GM12878 (cell line): ENCODE measurements at regions not wholly inside any gene's neighbourhood (a gene's known extent, or its start where the extent isn't known, plus 50 kb on each side); places are given as distances from the start of the nearest gene placed in this dataset.

Source experiments
- ATAC-seq: fragments of 200-7000 bp; cut with Tn5 transposase; 3 replicates; pipeline ENCODE4 v1.9.1; 2020; ENCODE audit warnings: mild to moderate bottlenecking, moderate library complexity
- BruUV-seq: library from RNA; stranded (reverse); fragments of 400-500 nt; replicated peaks from 2 replicates; lab custom pipeline; 2021; lab: Mats Ljungman, UMichigan
- CTCF ChIA-PET: fragments of 300-600 bp; sonication (Branson Sonifier 250); formaldehyde crosslinking; extraction: SDS; loops from one replicate; lab custom pipeline; 2021; ENCODE audit warnings: inconsistent platforms; lab: Yijun Ruan, JAX
- POLR2A ChIA-PET: fragments of 350-600 bp; formaldehyde crosslinking; extraction: SDS; loops from one replicate; lab custom pipeline; 2021; ENCODE audit warnings: inconsistent platforms; lab: Charles Lee
- RAD21 ChIA-PET: fragments of 300-600 bp; sonication (Branson Sonifier 250); formaldehyde crosslinking; loops from one replicate; lab custom pipeline; 2023; ENCODE audit warnings: antibody characterized with exemption; ENCODE audit not compliant: unreplicated experiment; lab: Charles Lee
- SMC1A ChIA-PET: fragments of 300-600 bp; sonication (Branson Sonifier 250); formaldehyde crosslinking; loops from one replicate; lab custom pipeline; 2023; ENCODE audit not compliant: unreplicated experiment, uncharacterized antibody; lab: Charles Lee
- DNase-seq: peaks from one replicate; pipeline ENCODE4 v3.0.0-alpha.2; 2011; ENCODE audit warnings: low read depth, low spot score
- FAIRE-seq: peaks from 3 replicates; lab custom pipeline; 2011; peaks lifted over from hg19 to GRCh38; lab: Jason Lieb, UNC
- H2AFZ ChIP-seq: 2 replicates; pipeline ENCODE4 v1.6.0; 2011; ENCODE audit warnings: low read depth, low read length, control low read depth; ENCODE audit not compliant: control insufficient read depth
- H3K27ac ChIP-seq: 2 replicates; pipeline ENCODE4 v1.5.1; 2011; ENCODE audit warnings: control low read depth; ENCODE audit not compliant: control insufficient read depth, insufficient read depth
- H3K27me3 ChIP-seq, 2 experiments: replicated peaks in 1 of 2; 2 replicates each; pipeline versions ENCODE4 v1.6.0 to v1.6.1; 2011; ENCODE audit warnings: low read length in 1 of 2; ENCODE audit not compliant: control insufficient read depth in 2 of 2, insufficient read depth in 2 of 2
- H3K36me3 ChIP-seq, 2 experiments: 2 replicates each; pipeline ENCODE4 v1.5.1; 2011; ENCODE audit warnings: low read length in 1 of 2; ENCODE audit not compliant: control insufficient read depth in 2 of 2, insufficient read depth in 2 of 2
- H3K4me1 ChIP-seq: 2 replicates; pipeline ENCODE4 v1.6.1; 2011; ENCODE audit warnings: mild to moderate bottlenecking, low read length, moderate library complexity, mixed read lengths; ENCODE audit not compliant: control insufficient read depth, insufficient read depth
- H3K4me2 ChIP-seq: 2 replicates; pipeline ENCODE4 v1.6.0; 2011; ENCODE audit warnings: control low read depth; ENCODE audit not compliant: control insufficient read depth, insufficient read depth
- H3K4me3 ChIP-seq: fragments of 200-600 bp; sonication (generic); 2 replicates; pipeline ENCODE4 v1.5.1; 2016
- H3K79me2 ChIP-seq: 2 replicates; pipeline ENCODE4 v1.6.0; 2011; ENCODE audit warnings: low read length; ENCODE audit not compliant: control insufficient read depth, insufficient read depth
- H3K9ac ChIP-seq: 2 replicates; pipeline ENCODE4 v1.8.0; 2011; ENCODE audit warnings: low read length, control low read depth, mixed read lengths; ENCODE audit not compliant: control insufficient read depth, insufficient read depth
- H3K9me3 ChIP-seq: replicated peaks from 3 replicates; pipeline ENCODE4 v1.5.1; 2011; ENCODE audit warnings: mild to moderate bottlenecking, low read length; ENCODE audit not compliant: control insufficient read depth, insufficient read depth
- H4K20me1 ChIP-seq: 2 replicates; pipeline ENCODE4 v1.6.0; 2011; ENCODE audit not compliant: control insufficient read depth, insufficient read depth
- BACH1 ChIP-seq: fragments of 450-650 bp; IDR thresholded peaks from 2 replicates; pipeline ENCODE4 v1.6.1; 2017; ENCODE audit warnings: mild to moderate bottlenecking, borderline replicate concordance
- CEBPZ ChIP-seq: fragments of 150-350 bp; IDR thresholded peaks from 2 replicates; pipeline ENCODE4 v1.6.1; 2016; ENCODE audit warnings: low read depth, low read length
- DPF2 ChIP-seq: fragments of 450-650 bp; IDR thresholded peaks from 2 replicates; pipeline ENCODE4 v1.6.1; 2017; ENCODE audit warnings: mild to moderate bottlenecking
- EGR1 ChIP-seq, 2 experiments: IDR thresholded peaks; 1 replicate in 1 of 2; 2 replicates in 1 of 2; pipeline ENCODE4 v1.6.1; 2011 to 2012; ENCODE audit warnings: low read depth in 2 of 2, low read length in 2 of 2, borderline replicate concordance in 1 of 2, mild to moderate bottlenecking in 1 of 2, moderate library complexity in 1 of 2
- ESRRA ChIP-seq: IDR thresholded peaks from 2 replicates; pipeline ENCODE4 v1.6.1; 2012; ENCODE audit warnings: mild to moderate bottlenecking, low read length, improper control_type of control experiment
- MEF2A ChIP-seq: IDR thresholded peaks from 2 replicates; pipeline ENCODE4 v1.6.1; 2011; ENCODE audit warnings: low read depth, mild to moderate bottlenecking, low read length, moderate library complexity; ENCODE audit not compliant: insufficient read depth
- PML ChIP-seq: IDR thresholded peaks from 2 replicates; pipeline ENCODE4 v1.6.1; 2012; ENCODE audit warnings: low read length, inconsistent platforms
- POU2F2 ChIP-seq: IDR thresholded peaks from 3 replicates; pipeline ENCODE4 v1.6.1; 2011; ENCODE audit warnings: low read depth, mild to moderate bottlenecking, low read length, borderline replicate concordance
- STAT1 ChIP-seq: fragments of 450-650 bp; conservative IDR thresholded peaks from 2 replicates; pipeline ENCODE4 v1.6.1; 2014; ENCODE audit warnings: antibody characterized with exemption, mild to moderate bottlenecking
- SUPT20H ChIP-seq: IDR thresholded peaks from 2 replicates; pipeline ENCODE4 v1.6.1; 2011; ENCODE audit warnings: low read depth, mild to moderate bottlenecking, low read length, moderate library complexity, borderline replicate concordance; ENCODE audit not compliant: control insufficient read depth
- TCF12 ChIP-seq: IDR thresholded peaks from 2 replicates; pipeline ENCODE4 v1.6.1; 2011; ENCODE audit warnings: low read depth, mild to moderate bottlenecking, low read length
- ZNF622 ChIP-seq: fragments of 450-650 bp; IDR thresholded peaks from 2 replicates; pipeline ENCODE4 v1.6.1; 2017; ENCODE audit warnings: mild to moderate bottlenecking, inconsistent platforms
- WGBS: methylation state at CpG from one replicate; pipeline ENCODE4 v1.1.6; 2016; ENCODE audit warnings: low lambda C conversion rate; ENCODE audit not compliant: insufficient replicate concordance, insufficient coverage; ENCODE audit errors: missing lambda C conversion rate; 5-methylcytosine and 5-hydroxymethylcytosine counted together
- in situ Hi-C: fragments of 300-500 bp; cut with MboI; formaldehyde crosslinking; loops from 9 replicates; pipeline ENCODE4 v1.14.3; 2018; ENCODE audit warnings: mixed read lengths
- intact Hi-C: fragments of 100-400 bp; cut with micrococcal nuclease; formaldehyde crosslinking; loops from one replicate; pipeline ENCODE4 v1.14.2; 2022; ENCODE audit not compliant: unreplicated experiment
- TF ChIP-seq, protein P1 (sequence below): IDR thresholded peaks from 2 replicates; pipeline ENCODE4 v1.6.1; 2012; ENCODE audit warnings: improper control_type of control experiment, low read depth, low read length; ENCODE audit not compliant: insufficient replicate concordance

DNA sequence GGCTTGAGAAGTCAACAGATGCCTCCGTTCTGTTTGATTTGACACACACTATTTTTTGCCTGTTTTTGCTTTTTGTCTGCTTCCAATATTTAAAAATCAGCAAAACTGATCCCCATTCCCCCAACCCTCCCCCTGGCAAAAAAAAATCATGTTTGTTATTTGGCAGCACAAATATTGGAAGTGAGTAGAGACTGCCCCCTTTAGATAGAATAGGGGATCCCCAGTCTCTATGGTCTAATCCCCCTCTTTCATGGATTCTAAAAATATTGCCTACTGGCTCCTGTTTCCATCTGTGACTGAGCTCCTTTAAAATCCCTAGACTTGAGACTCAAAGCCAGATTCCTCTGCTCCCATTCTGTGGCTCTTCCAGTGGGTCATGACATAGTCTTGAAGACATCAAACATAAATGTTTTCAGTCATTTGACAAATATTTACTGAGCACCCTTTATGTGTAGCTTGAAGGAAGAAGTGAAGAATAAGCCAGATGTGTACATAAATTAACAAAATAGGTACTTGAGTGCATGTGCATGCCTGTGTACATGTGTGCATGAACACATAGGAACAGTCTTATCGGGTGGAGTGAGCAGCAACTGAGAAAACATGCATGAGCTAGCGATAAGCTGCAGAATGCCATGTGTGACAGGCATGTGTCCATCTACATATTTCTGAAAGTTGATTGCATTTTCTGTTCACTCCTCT lies 101.2 kb downstream of the SALL1 start:
- in situ Hi-C loops (no loop called here), intact Hi-C loops (no loop called here)
- no peak overlapping the region for H3K27ac ChIP-seq
- H3K4me3 ChIP-seq: no peak overlapping the region
- H3K36me3 ChIP-seq: no peaks in the 10 kb centered on the region
- ChIA-PET SMC1A (no interaction called here), POLR2A (no interaction called here), CTCF (interaction anchor here (1.0 to 1.6 kb wide), 3 partner anchors 17 to 243 kb away, joined by 3 to 7 read pairs (median 3); no protein-coding TSS in a partner anchor), RAD21 (interaction anchor here (1.1 kb wide), 1 partner anchor 243 kb away, joined by 4 read pairs; no protein-coding TSS in a partner anchor)
- H3K9me3 ChIP-seq: no peaks in the 10 kb centered on the region
- H3K4me2 ChIP-seq: no peak overlapping the region
- ATAC-seq: no peak
- no peaks in the 10 kb centered on the region for H3K79me2 ChIP-seq
- 75% methylated on average over 3 of the region's 3 CpGs for WGBS
- H4K20me1 ChIP-seq: no peaks in the 10 kb centered on the region
- H2AFZ ChIP-seq: no peak overlapping the region
- no peak overlapping the region for H3K9ac ChIP-seq
- DNase-seq: no peak
- FAIRE-seq: no peak
- no peaks in the 10 kb centered on the region for H3K27me3 ChIP-seq
- BruUV-seq: no TSS peak
- no peaks in the 10 kb centered on the region for H3K4me1 ChIP-seq
- TF ChIP-seq EGR1 (IDR thresholded peaks at IDR 0.05; ENCODE audit: borderline replicate concordance in 1 of 2, low read depth in 2 of 2, low read length in 2 of 2) (no peak), POU2F2 (no peak), CEBPZ (no peak), BACH1 (no peak), DPF2 (no peak), SUPT20H (no peak), PML (no peak), MEF2A (no peak), ESRRA (no peak), STAT1 (no peak), TCF12 (no peak), ZNF622 (no peak)
- TF ChIP-seq, protein P1, sequence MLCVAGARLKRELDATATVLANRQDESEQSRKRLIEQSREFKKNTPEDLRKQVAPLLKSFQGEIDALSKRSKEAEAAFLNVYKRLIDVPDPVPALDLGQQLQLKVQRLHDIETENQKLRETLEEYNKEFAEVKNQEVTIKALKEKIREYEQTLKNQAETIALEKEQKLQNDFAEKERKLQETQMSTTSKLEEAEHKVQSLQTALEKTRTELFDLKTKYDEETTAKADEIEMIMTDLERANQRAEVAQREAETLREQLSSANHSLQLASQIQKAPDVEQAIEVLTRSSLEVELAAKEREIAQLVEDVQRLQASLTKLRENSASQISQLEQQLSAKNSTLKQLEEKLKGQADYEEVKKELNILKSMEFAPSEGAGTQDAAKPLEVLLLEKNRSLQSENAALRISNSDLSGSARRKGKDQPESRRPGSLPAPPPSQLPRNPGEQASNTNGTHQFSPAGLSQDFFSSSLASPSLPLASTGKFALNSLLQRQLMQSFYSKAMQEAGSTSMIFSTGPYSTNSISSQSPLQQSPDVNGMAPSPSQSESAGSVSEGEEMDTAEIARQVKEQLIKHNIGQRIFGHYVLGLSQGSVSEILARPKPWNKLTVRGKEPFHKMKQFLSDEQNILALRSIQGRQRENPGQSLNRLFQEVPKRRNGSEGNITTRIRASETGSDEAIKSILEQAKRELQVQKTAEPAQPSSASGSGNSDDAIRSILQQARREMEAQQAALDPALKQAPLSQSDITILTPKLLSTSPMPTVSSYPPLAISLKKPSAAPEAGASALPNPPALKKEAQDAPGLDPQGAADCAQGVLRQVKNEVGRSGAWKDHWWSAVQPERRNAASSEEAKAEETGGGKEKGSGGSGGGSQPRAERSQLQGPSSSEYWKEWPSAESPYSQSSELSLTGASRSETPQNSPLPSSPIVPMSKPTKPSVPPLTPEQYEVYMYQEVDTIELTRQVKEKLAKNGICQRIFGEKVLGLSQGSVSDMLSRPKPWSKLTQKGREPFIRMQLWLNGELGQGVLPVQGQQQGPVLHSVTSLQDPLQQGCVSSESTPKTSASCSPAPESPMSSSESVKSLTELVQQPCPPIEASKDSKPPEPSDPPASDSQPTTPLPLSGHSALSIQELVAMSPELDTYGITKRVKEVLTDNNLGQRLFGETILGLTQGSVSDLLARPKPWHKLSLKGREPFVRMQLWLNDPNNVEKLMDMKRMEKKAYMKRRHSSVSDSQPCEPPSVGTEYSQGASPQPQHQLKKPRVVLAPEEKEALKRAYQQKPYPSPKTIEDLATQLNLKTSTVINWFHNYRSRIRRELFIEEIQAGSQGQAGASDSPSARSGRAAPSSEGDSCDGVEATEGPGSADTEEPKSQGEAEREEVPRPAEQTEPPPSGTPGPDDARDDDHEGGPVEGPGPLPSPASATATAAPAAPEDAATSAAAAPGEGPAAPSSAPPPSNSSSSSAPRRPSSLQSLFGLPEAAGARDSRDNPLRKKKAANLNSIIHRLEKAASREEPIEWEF: no peak
